WTC11 (cell line): ENCODE measurements at regions not wholly inside any gene's neighbourhood (a gene's known extent, or its start where the extent isn't known, plus 50 kb on each side); places are given as distances from the start of the nearest gene placed in this dataset.

Experiments used
- ATAC-seq: fragments of 200-7000 bp; cut with Tn5 transposase; 2 replicates; pipeline ENCODE4 v1.10.0; 2021; ENCODE audit warnings: mild to moderate bottlenecking, moderate library complexity
- CTCF ChIA-PET: fragments of 300-600 bp; sonication (Branson Sonifier 250); formaldehyde crosslinking; loops from one replicate; lab custom pipeline; 2021; ENCODE audit warnings: antibody characterized with exemption; lab: Charles Lee
- POLR2A ChIA-PET: fragments of 350-600 bp; sonication (Branson Sonifier 250); formaldehyde crosslinking; loops from one replicate; lab custom pipeline; 2021; ENCODE audit warnings: antibody characterized with exemption; lab: Charles Lee
- DNase-seq: peaks from one replicate; pipeline ENCODE4 v3.0.0; 2021; ENCODE audit warnings: low spot score
- H3K27ac Mint-ChIP-seq: 2 replicates; pipeline ENCODE4 v1.8.0; 2021; ENCODE audit warnings: mixed read lengths
- H3K27me3 Mint-ChIP-seq: 2 replicates; pipeline ENCODE4 v1.8.0; 2021; ENCODE audit warnings: low read depth, mild to moderate bottlenecking, moderate library complexity, mixed read lengths
- H3K36me3 Mint-ChIP-seq: 2 replicates; pipeline ENCODE4 v1.8.0; 2021; ENCODE audit warnings: mixed read lengths
- H3K4me1 Mint-ChIP-seq: 2 replicates; pipeline ENCODE4 v1.8.0; 2022; ENCODE audit warnings: mixed read lengths
- H3K4me3 Mint-ChIP-seq: 2 replicates; pipeline ENCODE4 v1.8.0; 2021; ENCODE audit warnings: mild to moderate bottlenecking, moderate library complexity, mixed read lengths
- H3K9me3 Mint-ChIP-seq: 2 replicates; pipeline ENCODE4 v1.8.0; 2021; ENCODE audit warnings: mixed read lengths
- AFF4 ChIP-seq: sonication (generic); formaldehyde crosslinking; IDR thresholded peaks from 2 replicates; pipeline ENCODE4 v1.8.1; 2023; ENCODE audit warnings: mild to moderate bottlenecking, missing genetic modification reagents, borderline replicate concordance
- AR ChIP-seq: fragments of 250-450 bp; sonication (Bioruptor Pico); IDR thresholded peaks from 2 replicates; pipeline ENCODE4 v1.9.0; 2021; ENCODE audit warnings: mild to moderate bottlenecking
- ATF3 ChIP-seq: sonication (generic); formaldehyde crosslinking; conservative IDR thresholded peaks from 2 replicates; pipeline ENCODE4 v1.8.1; 2022; ENCODE audit warnings: mild to moderate bottlenecking, missing genetic modification reagents
- CDX4 ChIP-seq: fragments of 250-450 bp; sonication (Bioruptor Pico); IDR thresholded peaks from 2 replicates; pipeline ENCODE4 v1.9.0; 2021; ENCODE audit warnings: moderate library complexity, mild to moderate bottlenecking, inconsistent platforms, borderline replicate concordance
- E2F1 ChIP-seq: sonication (generic); formaldehyde crosslinking; IDR thresholded peaks from 2 replicates; pipeline ENCODE4 v1.8.0; 2022; ENCODE audit warnings: mild to moderate bottlenecking, missing genetic modification reagents
- ESRRA ChIP-seq: sonication (generic); formaldehyde crosslinking; IDR thresholded peaks from 2 replicates; pipeline ENCODE4 v1.8.1; 2022; ENCODE audit warnings: mild to moderate bottlenecking, missing genetic modification reagents, borderline replicate concordance
- FOXP4 ChIP-seq: sonication (generic); formaldehyde crosslinking; IDR thresholded peaks from 2 replicates; pipeline ENCODE4 v1.8.0; 2022; ENCODE audit warnings: mild to moderate bottlenecking, missing genetic modification reagents
- MLX ChIP-seq: sonication (generic); formaldehyde crosslinking; IDR thresholded peaks from 2 replicates; pipeline ENCODE4 v1.8.1; 2023; ENCODE audit warnings: mild to moderate bottlenecking, missing genetic modification reagents, moderate library complexity
- NFE2L1 ChIP-seq: sonication (generic); formaldehyde crosslinking; IDR thresholded peaks from 2 replicates; pipeline ENCODE4 v1.8.1; 2023; ENCODE audit warnings: missing genetic modification reagents
- NR1H2 ChIP-seq: sonication (generic); formaldehyde crosslinking; IDR thresholded peaks from 2 replicates; pipeline ENCODE4 v1.9.0; 2021; ENCODE audit warnings: mild to moderate bottlenecking, moderate library complexity, missing genetic modification reagents
- OVOL2 ChIP-seq: fragments of 250-450 bp; sonication (Bioruptor Pico); IDR thresholded peaks from 2 replicates; pipeline ENCODE4 v1.9.0; 2021; ENCODE audit warnings: mild to moderate bottlenecking, borderline replicate concordance
- PRRX2 ChIP-seq: fragments of 250-450 bp; sonication (Bioruptor Pico); IDR thresholded peaks from 2 replicates; pipeline ENCODE4 v1.8.0; 2021; ENCODE audit warnings: mild to moderate bottlenecking
- SMAD3 ChIP-seq: sonication (generic); formaldehyde crosslinking; IDR thresholded peaks from 2 replicates; pipeline ENCODE4 v1.8.0; 2022; ENCODE audit warnings: missing genetic modification reagents, mild to moderate bottlenecking, borderline replicate concordance
- SMAD4 ChIP-seq: sonication (generic); formaldehyde crosslinking; IDR thresholded peaks from 2 replicates; pipeline ENCODE4 v1.8.0; 2022; ENCODE audit warnings: mild to moderate bottlenecking, missing genetic modification reagents
- TP53 ChIP-seq: sonication (generic); formaldehyde crosslinking; IDR thresholded peaks from 2 replicates; pipeline ENCODE4 v1.8.1; 2023; ENCODE audit warnings: mild to moderate bottlenecking, missing genetic modification reagents
- USF1 ChIP-seq: sonication (generic); formaldehyde crosslinking; IDR thresholded peaks from 2 replicates; pipeline ENCODE4 v1.8.0; 2022; ENCODE audit warnings: mild to moderate bottlenecking, missing genetic modification reagents
- ZNF121 ChIP-seq: sonication (generic); formaldehyde crosslinking; IDR thresholded peaks from 2 replicates; pipeline ENCODE4 v1.8.0; 2023; ENCODE audit warnings: missing genetic modification reagents
- ZNF219 ChIP-seq: sonication (generic); formaldehyde crosslinking; IDR thresholded peaks from 2 replicates; pipeline ENCODE4 v1.8.0; 2023; ENCODE audit warnings: missing genetic modification reagents, mild to moderate bottlenecking, borderline replicate concordance
- ZNF423 ChIP-seq: fragments of 250-450 bp; sonication (Bioruptor Pico); IDR thresholded peaks from 2 replicates; pipeline ENCODE4 v2.1.2; 2022; ENCODE audit warnings: mild to moderate bottlenecking, moderate library complexity
- ZNF512 ChIP-seq: sonication (generic); formaldehyde crosslinking; IDR thresholded peaks from 2 replicates; pipeline ENCODE4 v1.8.1; 2022; ENCODE audit warnings: missing genetic modification reagents, borderline replicate concordance
- ZNF671 ChIP-seq: fragments of 250-450 bp; sonication (Bioruptor Pico); IDR thresholded peaks from 2 replicates; pipeline ENCODE4 v1.8.0; 2021; ENCODE audit warnings: mild to moderate bottlenecking

- POLR2A ChIA-PET: no interaction called here
- H3K9me3 Mint-ChIP-seq: peaks cover 7% of the 10 kb centered on the region
- H3K27ac Mint-ChIP-seq: no peak overlapping the region
- H3K36me3 Mint-ChIP-seq: no peaks in the 10 kb centered on the region
- no peak for DNase-seq
- no peak for ATAC-seq
- peaks cover 3% of the 10 kb centered on the region; the same call in 1 of the 2 replicates for H3K27me3 Mint-ChIP-seq
- peaks cover 40% of the 10 kb centered on the region for H3K4me1 Mint-ChIP-seq
- CTCF ChIA-PET: no interaction called here
- TF ChIP-seq PRRX2 (CRISPR knock-in tag) (no peak), NFE2L1 (CRISPR knock-in tag) (no peak), AR (CRISPR knock-in tag) (no peak), ZNF512 (CRISPR knock-in tag) (no peak), OVOL2 (CRISPR knock-in tag) (no peak), ZNF219 (CRISPR knock-in tag) (no peak), TP53 (CRISPR knock-in tag) (no peak), ZNF423 (CRISPR knock-in tag) (no peak), ZNF121 (CRISPR knock-in tag) (no peak), CDX4 (CRISPR knock-in tag) (no peak), AFF4 (CRISPR knock-in tag) (no peak), SMAD3 (no peak), ZNF671 (CRISPR knock-in tag) (no peak), USF1 (CRISPR knock-in tag) (no peak), ESRRA (CRISPR knock-in tag) (no peak)
- no peak overlapping the region for H3K4me3 Mint-ChIP-seq
These were observed 99.7 kb upstream of the CELF4 start for GRCh38 chr18:37665346-37665745.

- peaks cover 10% of the 10 kb centered on the region for H3K9me3 Mint-ChIP-seq
- H3K4me1 Mint-ChIP-seq: peaks cover 34% of the 10 kb centered on the region
- H3K36me3 Mint-ChIP-seq: no peaks in the 10 kb centered on the region
- peaks cover 3% of the 10 kb centered on the region for H3K27me3 Mint-ChIP-seq
- H3K4me3 Mint-ChIP-seq: no peak overlapping the region
- DNase-seq (no peak), ATAC-seq (no peak)
- no peak overlapping the region for H3K27ac Mint-ChIP-seq
- ChIA-PET CTCF (no interaction called here), POLR2A (no interaction called here)
- TF ChIP-seq SMAD4 (CRISPR knock-in tag) (no peak), E2F1 (CRISPR knock-in tag) (no peak), NR1H2 (CRISPR knock-in tag) (no peak), MLX (CRISPR knock-in tag) (no peak), ZNF671 (CRISPR knock-in tag) (no peak), ATF3 (no peak), FOXP4 (no peak)
These were observed 97.8 kb upstream of the CELF4 start for GRCh38 chr18:37663446-37663845.
